ENCODE measurements at regions not wholly inside any gene's neighbourhood (a gene's known extent, or its start where the extent isn't known, plus 50 kb on each side); places are given as distances from the start of the nearest gene placed in this dataset.

GRCh38 chr5:167971706-167972105, 319.7 kb upstream of the WWC1 start:
- no peak for DNase-seq (ENCODE audit: low read depth in 4 of 4, low spot score in 1 of 4)

GRCh38 chr5:167973126-167973525, 318.3 kb upstream of the WWC1 start:
- DNase-seq (ENCODE audit: low read depth in 4 of 4, low spot score in 1 of 4) = no peak

- DNase-seq (ENCODE audit: low read depth in 4 of 4, low spot score in 1 of 4) = no peak
Measured at GRCh38 chr5:167984951-167985350, 306.5 kb upstream of the WWC1 start.

- no peak for DNase-seq (ENCODE audit: low read depth in 4 of 4, low spot score in 1 of 4)
Measured at GRCh38 chr5:167985373-167985772, 306.1 kb upstream of the WWC1 start.

GRCh38 chr5:167987490-167988280, 303.8 kb upstream of the WWC1 start:
- DNase-seq (ENCODE audit: low read depth in 4 of 4, low spot score in 1 of 4) = no peak

GRCh38 chr5:167992868-167993267, 298.6 kb upstream of the WWC1 start:
- DNase-seq (ENCODE audit: low read depth in 4 of 4, low spot score in 1 of 4) = no peak

- DNase-seq (ENCODE audit: low read depth in 4 of 4, low spot score in 1 of 4) = no peak
Measured at GRCh38 chr5:167993771-167994170, 297.7 kb upstream of the WWC1 start.

- no peak for DNase-seq (ENCODE audit: low read depth in 4 of 4, low spot score in 1 of 4)
Measured at GRCh38 chr5:167995844-167996425, 295.5 kb upstream of the WWC1 start.

GRCh38 chr5:167998148-167998767, 293.2 kb upstream of the WWC1 start:
- no peak for DNase-seq (ENCODE audit: low read depth in 4 of 4, low spot score in 1 of 4)

GRCh38 chr5:167999182-167999581, 292.3 kb upstream of the WWC1 start:
- DNase-seq (ENCODE audit: low read depth in 4 of 4, low spot score in 1 of 4) = no peak

GRCh38 chr5:168001318-168001717, 290.1 kb upstream of the WWC1 start:
- DNase-seq (ENCODE audit: low read depth in 4 of 4, low spot score in 1 of 4) = no peak

GRCh38 chr5:168002116-168002515, 289.3 kb upstream of the WWC1 start:
- DNase-seq (ENCODE audit: low read depth in 4 of 4, low spot score in 1 of 4) = no peak

GRCh38 chr5:168005093-168005492, 286.4 kb upstream of the WWC1 start:
- DNase-seq (ENCODE audit: low read depth in 4 of 4, low spot score in 1 of 4) = no peak

GRCh38 chr5:168005936-168006335, 285.5 kb upstream of the WWC1 start:
- no peak for DNase-seq (ENCODE audit: low read depth in 4 of 4, low spot score in 1 of 4)

- no peak for DNase-seq (ENCODE audit: low read depth in 4 of 4, low spot score in 1 of 4)
Measured at GRCh38 chr5:168006456-168007130, 284.9 kb upstream of the WWC1 start.

GRCh38 chr5:168007286-168007685, 284.2 kb upstream of the WWC1 start:
- DNase-seq (ENCODE audit: low read depth in 4 of 4, low spot score in 1 of 4) = no peak

- DNase-seq (ENCODE audit: low read depth in 4 of 4, low spot score in 1 of 4) = no peak
Measured at GRCh38 chr5:168008555-168008954, 282.9 kb upstream of the WWC1 start.

- no peak for DNase-seq (ENCODE audit: low read depth in 4 of 4, low spot score in 1 of 4)
Measured at GRCh38 chr5:168011096-168011495, 280.3 kb upstream of the WWC1 start.

- DNase-seq (ENCODE audit: low read depth in 4 of 4, low spot score in 1 of 4) = no peak
Measured at GRCh38 chr5:168012006-168012405, 279.4 kb upstream of the WWC1 start.

GRCh38 chr5:168013546-168013945, 277.9 kb upstream of the WWC1 start:
- DNase-seq (ENCODE audit: low read depth in 4 of 4, low spot score in 1 of 4) = no peak

- DNase-seq (ENCODE audit: low read depth in 4 of 4, low spot score in 1 of 4) = no peak
Measured at GRCh38 chr5:168014433-168015123, 276.9 kb upstream of the WWC1 start.
